Activated CD4-positive, alpha-beta T cell treated with anti-CD3 and anti-CD28 coated beads for 36 hours (primary cell): ENCODE measurements at regions not wholly inside any gene's neighbourhood (a gene's known extent, or its start where the extent isn't known, plus 50 kb on each side); places are given as distances from the start of the nearest gene placed in this dataset.

Source experiments
- ATAC-seq: fragments of 200-7000 bp; cut with Tn5 transposase; one replicate; pipeline ENCODE4 v1.10.0; 2021; ENCODE audit warnings: mild to moderate bottlenecking, moderate library complexity
- CTCF ChIA-PET: fragments of 350-600 bp; sonication (Branson Sonifier 250); formaldehyde crosslinking; loops from one replicate; lab custom pipeline; 2021; ENCODE audit warnings: antibody characterized with exemption; lab: Charles Lee
- POLR2A ChIA-PET: fragments of 350-600 bp; sonication (Branson Sonifier 250); formaldehyde crosslinking; loops from one replicate; lab custom pipeline; 2021; ENCODE audit warnings: antibody characterized with exemption, inconsistent platforms; lab: Charles Lee
- DNase-seq: peaks from one replicate; pipeline ENCODE4 v3.0.0-alpha.2; 2020
- H3K27ac Mint-ChIP-seq: one replicate; pipeline ENCODE4 v1.8.0; 2021; ENCODE audit warnings: mixed read lengths
- H3K27me3 Mint-ChIP-seq: one replicate; pipeline ENCODE4 v1.8.0; 2021; ENCODE audit warnings: mixed read lengths
- H3K36me3 Mint-ChIP-seq: one replicate; pipeline ENCODE4 v1.8.0; 2021; ENCODE audit warnings: low read depth, mixed read lengths
- H3K4me1 Mint-ChIP-seq: one replicate; pipeline ENCODE4 v1.8.0; 2021; ENCODE audit warnings: mixed read lengths
- H3K4me3 Mint-ChIP-seq: one replicate; pipeline ENCODE4 v1.8.0; 2021; ENCODE audit warnings: mild to moderate bottlenecking, moderate library complexity, mixed read lengths
- H3K9me3 Mint-ChIP-seq: one replicate; pipeline ENCODE4 v1.8.0; 2021; ENCODE audit warnings: low read depth, mixed read lengths
- intact Hi-C, 2 experiments: fragments of 100-400 bp; cut with DNase I in 1 of 2; cut with micrococcal nuclease in 1 of 2; formaldehyde crosslinking; loops; one replicate each; pipeline versions ENCODE4 v1.14.2 to v1.15.1; 2022 to 2024; cut with DNase I, micrococcal nuclease

DNA sequence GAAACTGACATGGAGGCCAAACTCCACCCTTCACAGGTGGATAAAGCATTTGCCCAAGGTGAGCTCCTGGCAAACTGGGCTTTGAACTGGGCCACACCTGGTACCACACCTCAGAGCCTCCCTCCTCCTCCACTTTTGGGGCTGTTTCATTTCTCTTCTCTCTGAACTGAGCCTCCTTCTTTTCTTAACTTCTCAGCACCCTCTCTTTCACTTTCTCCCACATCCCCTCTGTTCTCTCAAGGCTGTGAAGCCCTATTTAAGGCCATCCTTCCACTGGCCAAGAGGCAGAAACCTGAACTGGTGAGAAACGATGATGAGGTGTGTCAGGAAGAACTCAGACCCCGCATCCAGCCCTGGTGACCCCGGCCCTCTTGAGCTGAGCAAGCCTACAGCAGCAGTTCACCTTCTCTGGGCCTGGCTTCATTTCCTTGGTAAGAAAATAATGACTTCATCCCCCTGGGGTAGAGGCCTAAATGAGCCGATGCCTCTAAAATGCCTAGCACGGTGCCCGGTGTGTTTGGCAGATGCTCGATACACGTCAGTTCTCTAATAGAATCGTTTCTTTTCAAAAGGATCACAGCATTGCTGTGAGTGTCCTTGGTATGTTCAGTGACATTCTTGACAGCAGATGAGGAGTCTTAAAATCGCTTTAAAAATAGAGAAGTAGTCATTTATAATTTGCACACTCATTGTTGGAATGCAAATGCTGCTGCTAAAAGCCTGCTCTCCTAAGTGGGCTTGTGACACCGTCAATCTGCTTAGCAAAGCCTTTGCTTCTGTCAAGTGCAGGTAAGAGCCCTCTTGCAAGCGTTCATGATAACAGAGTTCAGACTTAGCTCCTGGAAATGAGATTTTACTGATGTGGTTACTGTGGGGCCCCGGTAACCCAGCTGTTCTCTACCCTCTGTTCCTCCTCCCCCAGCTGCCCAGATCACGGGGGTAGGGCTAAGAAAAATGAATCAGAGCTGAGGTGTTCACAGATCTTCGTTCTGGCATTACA is 97.7 kb upstream of the ATP2B2 start:
- H3K4me1 Mint-ChIP-seq, result peaks cover 30% of the 10 kb centered on the region
- H3K9me3 Mint-ChIP-seq, result no peaks in the 10 kb centered on the region
- no peak overlapping the region for H3K4me3 Mint-ChIP-seq
- intact Hi-C loops, result loop anchor here (1.0 to 5.0 kb wide), 2 partner anchors 51 to 241 kb away; no protein-coding TSS in a partner anchor
- H3K36me3 Mint-ChIP-seq, result no peaks in the 10 kb centered on the region
- peak overlapping the region; percentile 17 for H3K27ac Mint-ChIP-seq
- peaks cover 23% of the 10 kb centered on the region for H3K27me3 Mint-ChIP-seq
- ChIA-PET CTCF (no interaction called here), POLR2A (no interaction called here)
- ATAC-seq (peak; percentile 96), DNase-seq (peak; percentile 83)

DNA sequence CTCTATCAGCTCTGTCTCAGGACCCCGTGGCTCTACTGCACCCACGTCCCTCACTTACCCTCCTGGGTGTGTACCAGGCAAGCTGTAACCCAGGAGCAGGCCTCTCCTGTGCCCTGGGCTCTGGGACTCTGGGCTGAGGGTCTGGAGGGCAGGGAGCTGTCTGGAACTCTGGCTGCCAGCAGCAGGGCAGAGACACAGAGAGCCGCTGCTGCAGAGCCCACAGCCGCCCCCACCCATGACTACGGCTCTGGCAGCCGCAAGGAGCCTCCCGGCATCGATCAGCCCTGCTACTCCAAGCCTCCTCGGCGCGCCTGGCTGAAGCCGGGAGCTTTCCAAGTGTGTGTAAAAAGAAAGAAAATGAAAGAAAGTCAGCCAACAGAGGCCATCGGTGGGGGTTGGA is 103.7 kb upstream of the ATP2B2 start:
- no peak overlapping the region for H3K4me3 Mint-ChIP-seq
- DNase-seq, result no peak
- CTCF ChIA-PET, result interaction anchor here (0.5 to 0.8 kb wide), 3 partner anchors 38 to 337 kb away, joined by 3 read pairs; no protein-coding TSS in a partner anchor
- H3K27ac Mint-ChIP-seq, result no peak overlapping the region
- intact Hi-C loops, result no loop called here
- no peak for ATAC-seq
- peaks cover 18% of the 10 kb centered on the region for H3K9me3 Mint-ChIP-seq
- peaks cover 2% of the 10 kb centered on the region for H3K36me3 Mint-ChIP-seq
- POLR2A ChIA-PET, result no interaction called here
- H3K4me1 Mint-ChIP-seq, result peaks cover 7% of the 10 kb centered on the region
- peaks cover 30% of the 10 kb centered on the region for H3K27me3 Mint-ChIP-seq

DNA sequence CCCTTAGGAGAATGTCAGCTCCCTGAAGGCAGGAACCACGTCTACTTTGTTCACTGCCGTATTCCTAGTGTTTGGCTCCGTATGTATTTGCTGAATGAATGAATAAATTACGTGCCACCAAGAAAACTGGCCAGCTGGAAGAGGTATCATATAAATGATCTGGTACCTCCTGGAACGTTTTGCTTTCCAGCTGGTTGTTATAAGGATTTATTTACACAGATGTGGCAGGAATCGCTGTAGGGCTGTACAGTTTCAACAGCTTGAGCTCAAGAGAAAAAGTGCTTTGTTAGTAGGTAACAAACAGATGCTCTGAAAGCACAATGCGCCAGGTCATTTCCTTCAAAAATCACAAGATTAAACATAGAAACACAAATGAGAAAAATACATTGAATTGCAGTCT is 108.8 kb upstream of the ATP2B2 start:
- H3K4me3 Mint-ChIP-seq, result no peak overlapping the region
- peaks cover 2% of the 10 kb centered on the region for H3K36me3 Mint-ChIP-seq
- peaks cover 22% of the 10 kb centered on the region for H3K9me3 Mint-ChIP-seq
- H3K4me1 Mint-ChIP-seq, result no peaks in the 10 kb centered on the region
- H3K27me3 Mint-ChIP-seq, result peaks cover 23% of the 10 kb centered on the region
- DNase-seq (no peak), ATAC-seq (no peak)
- H3K27ac Mint-ChIP-seq, result no peak overlapping the region
- ChIA-PET POLR2A (no interaction called here), CTCF (interaction anchor here (0.6 to 1.1 kb wide), 2 partner anchors 53 to 57 kb away, joined by 3 to 5 read pairs; no protein-coding TSS in a partner anchor)
- intact Hi-C loops, result no loop called here

- Mint-ChIP-seq H3K9me3 (peaks cover 22% of the 10 kb centered on the region), H3K27me3 (peaks cover 18% of the 10 kb centered on the region), H3K36me3 (peaks cover 2% of the 10 kb centered on the region), H3K4me3 (no peak overlapping the region), H3K4me1 (no peaks in the 10 kb centered on the region), H3K27ac (no peak overlapping the region)
- ChIA-PET POLR2A (no interaction called here), CTCF (no interaction called here)
- intact Hi-C loops, result no loop called here
- ATAC-seq (no peak), DNase-seq (no peak)
These were observed 110.3 kb upstream of the ATP2B2 start for GRCh38 chr3:10615715-10616114.

DNA sequence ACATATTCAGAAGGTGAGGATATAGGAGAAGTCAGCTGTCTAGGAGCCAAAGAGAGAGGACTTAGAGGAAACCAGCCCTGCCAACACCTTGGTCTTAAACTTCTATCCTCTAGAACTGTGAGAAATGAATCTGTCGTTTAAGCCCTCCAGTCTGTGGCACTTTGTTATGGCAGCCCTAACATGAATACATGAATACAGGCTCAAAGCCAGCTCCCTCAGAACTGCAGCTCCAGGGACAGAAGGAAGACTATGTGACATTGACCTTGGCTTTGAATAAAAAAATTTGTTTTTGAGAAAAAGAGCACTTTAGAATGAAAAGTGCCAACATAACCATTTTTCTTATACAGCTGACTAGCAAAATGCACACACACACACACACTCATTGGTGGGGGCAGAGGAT is 110.9 kb upstream of the ATP2B2 start:
- Mint-ChIP-seq H3K36me3 (peaks cover 2% of the 10 kb centered on the region), H3K4me3 (no peak overlapping the region), H3K9me3 (peaks cover 22% of the 10 kb centered on the region), H3K27me3 (peaks cover 17% of the 10 kb centered on the region), H3K4me1 (no peaks in the 10 kb centered on the region), H3K27ac (no peak overlapping the region)
- DNase-seq, result no peak
- CTCF ChIA-PET, result no interaction called here
- no peak for ATAC-seq
- POLR2A ChIA-PET, result no interaction called here
- intact Hi-C loops, result no loop called here

GRCh38 chr3:10619989-10620832 is 114.8 kb upstream of the ATP2B2 start:
- Mint-ChIP-seq H3K4me3 (no peak overlapping the region), H3K36me3 (no peaks in the 10 kb centered on the region), H3K27me3 (peaks cover 5% of the 10 kb centered on the region), H3K27ac (no peak overlapping the region), H3K4me1 (no peaks in the 10 kb centered on the region), H3K9me3 (no peaks in the 10 kb centered on the region)
- ATAC-seq, result no peak
- CTCF ChIA-PET, result no interaction called here
- no peak for DNase-seq
- POLR2A ChIA-PET, result no interaction called here
- intact Hi-C loops, result no loop called here

- H3K9me3 Mint-ChIP-seq, result no peaks in the 10 kb centered on the region
- DNase-seq (no peak), ATAC-seq (no peak)
- no peaks in the 10 kb centered on the region for H3K36me3 Mint-ChIP-seq
- no peak overlapping the region for H3K4me3 Mint-ChIP-seq
- CTCF ChIA-PET, result no interaction called here
- peaks cover 5% of the 10 kb centered on the region for H3K27me3 Mint-ChIP-seq
- no peak overlapping the region for H3K27ac Mint-ChIP-seq
- intact Hi-C loops, result no loop called here
- POLR2A ChIA-PET, result no interaction called here
- no peaks in the 10 kb centered on the region for H3K4me1 Mint-ChIP-seq
These were observed 115.4 kb upstream of the ATP2B2 start for GRCh38 chr3:10620833-10621082.

GRCh38 chr3:10623578-10624275 is 118.3 kb upstream of the ATP2B2 start:
- H3K27ac Mint-ChIP-seq, result no peak overlapping the region
- POLR2A ChIA-PET, result no interaction called here
- no peak for ATAC-seq
- CTCF ChIA-PET, result interaction anchor here (1.0 kb wide), 1 partner anchor 15 kb away, joined by 4 read pairs; no protein-coding TSS in a partner anchor
- intact Hi-C loops, result no loop called here
- no peaks in the 10 kb centered on the region for H3K9me3 Mint-ChIP-seq
- no peaks in the 10 kb centered on the region for H3K36me3 Mint-ChIP-seq
- H3K4me1 Mint-ChIP-seq, result no peaks in the 10 kb centered on the region
- no peak for DNase-seq
- H3K27me3 Mint-ChIP-seq, result peaks cover 5% of the 10 kb centered on the region
- no peak overlapping the region for H3K4me3 Mint-ChIP-seq

GRCh38 chr3:10625323-10625722 is 119.9 kb upstream of the ATP2B2 start:
- ATAC-seq (no peak), DNase-seq (no peak)
- Mint-ChIP-seq H3K9me3 (no peaks in the 10 kb centered on the region), H3K36me3 (no peaks in the 10 kb centered on the region), H3K4me1 (no peaks in the 10 kb centered on the region), H3K27ac (no peak overlapping the region), H3K4me3 (no peak overlapping the region), H3K27me3 (peaks cover 3% of the 10 kb centered on the region)
- ChIA-PET POLR2A (no interaction called here), CTCF (no interaction called here)
- intact Hi-C loops, result no loop called here

DNA sequence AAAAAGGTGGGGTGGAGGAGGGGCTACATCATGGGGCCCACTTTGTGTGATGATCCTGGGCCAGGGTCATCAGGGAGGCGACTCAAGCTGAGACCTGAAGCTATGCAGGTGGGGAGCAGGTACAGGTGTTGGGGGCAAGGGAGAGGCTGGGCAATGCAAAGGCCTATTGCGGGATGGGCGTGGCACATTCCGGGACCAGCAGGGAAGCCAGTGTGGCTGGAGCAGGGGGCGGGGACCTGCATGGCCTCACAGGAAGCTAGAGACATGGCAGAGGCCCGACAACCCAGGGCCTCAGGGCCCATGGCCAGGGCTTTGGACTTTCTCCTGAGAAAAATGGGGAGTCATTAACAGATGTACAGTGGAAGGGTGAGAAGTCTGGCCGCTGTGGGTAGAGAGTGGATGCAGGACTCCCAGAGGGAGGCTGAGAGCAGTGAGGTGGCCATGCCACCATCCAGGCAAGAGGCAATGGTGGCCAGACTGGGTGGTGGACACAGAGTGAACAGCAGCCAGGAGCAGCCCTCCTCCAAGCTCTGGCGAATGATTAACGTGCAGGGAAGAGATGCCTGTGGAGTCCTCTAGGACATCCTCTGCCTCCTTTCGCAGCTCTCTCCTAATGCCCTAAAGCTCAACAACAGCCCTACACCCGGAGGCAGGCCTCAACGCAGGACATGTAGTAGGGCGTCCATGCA is 122.6 kb upstream of the ATP2B2 start:
- H3K4me3 Mint-ChIP-seq, result no peak overlapping the region
- intact Hi-C loops, result no loop called here
- ChIA-PET POLR2A (no interaction called here), CTCF (no interaction called here)
- ATAC-seq (no peak), DNase-seq (no peak)
- H3K27me3 Mint-ChIP-seq, result peaks cover 3% of the 10 kb centered on the region
- H3K9me3 Mint-ChIP-seq, result no peaks in the 10 kb centered on the region
- H3K4me1 Mint-ChIP-seq, result no peaks in the 10 kb centered on the region
- H3K27ac Mint-ChIP-seq, result no peak overlapping the region
- H3K36me3 Mint-ChIP-seq, result no peaks in the 10 kb centered on the region
